ENCODE measurements at regions not wholly inside any gene's neighbourhood (a gene's known extent, or its start where the extent isn't known, plus 50 kb on each side); places are given as distances from the start of the nearest gene placed in this dataset.

DNA sequence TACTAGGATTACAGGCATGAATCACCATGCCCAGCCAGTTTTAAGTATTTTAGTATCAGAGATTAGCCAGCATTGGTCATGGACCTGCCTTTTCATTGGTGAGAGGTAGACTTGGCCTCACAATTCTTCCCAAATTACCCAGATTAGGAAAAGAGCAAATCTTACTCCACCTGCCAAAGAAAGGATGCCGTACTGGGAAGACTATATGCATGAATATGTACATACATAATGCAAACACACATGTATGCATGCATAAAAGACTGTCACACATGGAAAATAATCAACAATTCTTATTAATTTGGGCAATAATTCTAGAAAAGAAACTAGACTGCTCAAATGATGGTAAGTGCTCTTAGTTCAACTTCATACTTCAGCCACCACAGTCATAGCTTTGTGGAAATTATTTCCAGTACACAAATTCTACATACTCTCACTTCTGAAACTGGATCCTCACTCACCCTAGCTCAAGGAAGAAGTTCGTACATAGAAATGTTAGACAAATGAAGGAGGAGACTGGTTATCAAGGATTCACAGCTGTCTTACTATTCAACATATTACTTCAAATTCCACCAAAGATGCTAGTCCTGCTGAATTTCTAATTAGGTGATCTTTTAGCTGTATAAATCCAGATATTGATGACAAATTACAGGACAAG lies 73.7 kb downstream of the MINAR2 start:
- no peak for TF ChIP-seq POLR2A (IDR thresholded peaks at IDR 0.05)
- TF ChIP-seq, protein P1, sequence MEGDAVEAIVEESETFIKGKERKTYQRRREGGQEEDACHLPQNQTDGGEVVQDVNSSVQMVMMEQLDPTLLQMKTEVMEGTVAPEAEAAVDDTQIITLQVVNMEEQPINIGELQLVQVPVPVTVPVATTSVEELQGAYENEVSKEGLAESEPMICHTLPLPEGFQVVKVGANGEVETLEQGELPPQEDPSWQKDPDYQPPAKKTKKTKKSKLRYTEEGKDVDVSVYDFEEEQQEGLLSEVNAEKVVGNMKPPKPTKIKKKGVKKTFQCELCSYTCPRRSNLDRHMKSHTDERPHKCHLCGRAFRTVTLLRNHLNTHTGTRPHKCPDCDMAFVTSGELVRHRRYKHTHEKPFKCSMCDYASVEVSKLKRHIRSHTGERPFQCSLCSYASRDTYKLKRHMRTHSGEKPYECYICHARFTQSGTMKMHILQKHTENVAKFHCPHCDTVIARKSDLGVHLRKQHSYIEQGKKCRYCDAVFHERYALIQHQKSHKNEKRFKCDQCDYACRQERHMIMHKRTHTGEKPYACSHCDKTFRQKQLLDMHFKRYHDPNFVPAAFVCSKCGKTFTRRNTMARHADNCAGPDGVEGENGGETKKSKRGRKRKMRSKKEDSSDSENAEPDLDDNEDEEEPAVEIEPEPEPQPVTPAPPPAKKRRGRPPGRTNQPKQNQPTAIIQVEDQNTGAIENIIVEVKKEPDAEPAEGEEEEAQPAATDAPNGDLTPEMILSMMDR (IDR thresholded peaks at IDR 0.05) = no peak
- TF ChIP-seq POLR2AphosphoS5 (IDR thresholded peaks at IDR 0.05; ENCODE audit: insufficient read depth in 1 of 2, low read depth in 1 of 2) = no peak
- H3K4me1 ChIP-seq = no peaks in the 10 kb centered on the region
- DNase-seq (ENCODE audit: extremely low spot score in 2 of 2) = no peak
- H3K27ac ChIP-seq = no peak overlapping the region
- H3K4me3 ChIP-seq = no peak overlapping the region
- intact Hi-C loops (cut with DNase I) = no loop called here
- no peaks in the 10 kb centered on the region for H3K36me3 ChIP-seq
- H3K9me3 ChIP-seq = no peaks in the 10 kb centered on the region
- no peaks in the 10 kb centered on the region for H3K27me3 ChIP-seq

DNA sequence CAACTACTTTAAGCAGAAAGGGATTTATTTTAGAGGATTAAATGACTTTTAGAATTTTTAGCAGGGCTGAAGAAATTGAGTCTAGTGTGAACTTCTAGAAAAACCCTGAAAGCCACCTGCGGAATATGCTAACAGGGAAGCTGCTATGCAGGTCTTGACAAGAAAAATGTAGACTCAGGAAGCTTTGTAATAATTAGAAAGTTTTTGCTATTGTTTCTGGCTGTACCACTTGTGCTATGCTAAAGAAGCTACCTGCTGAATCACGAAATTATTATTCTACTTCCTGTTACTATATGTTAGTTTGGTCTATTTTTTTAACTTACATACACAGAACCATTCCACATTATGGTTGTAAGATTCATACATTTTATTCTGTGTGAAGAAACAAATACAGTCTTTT lies 74.0 kb upstream of the CHSY3 start:
- H3K36me3 ChIP-seq = no peaks in the 10 kb centered on the region
- no peak for DNase-seq (ENCODE audit: extremely low spot score in 2 of 2)
- no peaks in the 10 kb centered on the region for H3K4me1 ChIP-seq
- H3K27ac ChIP-seq = no peak overlapping the region
- no peaks in the 10 kb centered on the region for H3K27me3 ChIP-seq
- intact Hi-C loops (cut with DNase I) = no loop called here
- TF ChIP-seq POLR2A (IDR thresholded peaks at IDR 0.05) = no peak
- no peak for TF ChIP-seq POLR2AphosphoS5 (IDR thresholded peaks at IDR 0.05; ENCODE audit: insufficient read depth in 1 of 2, low read depth in 1 of 2)
- TF ChIP-seq, protein P1 (IDR thresholded peaks at IDR 0.05) = no peak
- no peaks in the 10 kb centered on the region for H3K9me3 ChIP-seq
- no peak overlapping the region for H3K4me3 ChIP-seq

DNA sequence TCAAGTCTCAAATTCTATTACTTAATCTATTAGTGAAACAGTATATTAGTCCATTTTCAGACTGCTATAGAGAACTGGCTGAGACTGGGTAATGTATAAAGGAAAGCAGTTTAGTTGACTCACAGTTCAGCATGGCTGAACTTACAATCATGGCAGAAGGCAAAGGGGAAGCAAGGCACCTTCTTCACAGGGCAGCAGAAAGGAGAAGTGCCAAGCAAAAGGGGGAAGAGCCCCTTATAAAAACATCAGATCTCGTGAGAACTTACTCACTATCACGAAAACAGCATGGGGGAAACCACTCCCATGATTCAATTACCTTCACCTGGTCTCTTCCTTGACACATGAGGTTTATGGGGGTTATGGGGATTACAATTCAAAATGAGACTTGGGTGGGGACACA lies 67.9 kb upstream of the CHSY3 start:
- H3K9me3 ChIP-seq = no peaks in the 10 kb centered on the region
- H3K27me3 ChIP-seq = no peaks in the 10 kb centered on the region
- no peak for DNase-seq (ENCODE audit: extremely low spot score in 2 of 2)
- no peak overlapping the region for H3K27ac ChIP-seq
- intact Hi-C loops (cut with DNase I) = no loop called here
- H3K36me3 ChIP-seq = no peaks in the 10 kb centered on the region
- TF ChIP-seq POLR2A (IDR thresholded peaks at IDR 0.05) (no peak), POLR2AphosphoS5 (IDR thresholded peaks at IDR 0.05; ENCODE audit: insufficient read depth in 1 of 2, low read depth in 1 of 2) (no peak)
- TF ChIP-seq, protein P1 (IDR thresholded peaks at IDR 0.05) = no peak
- H3K4me1 ChIP-seq = no peaks in the 10 kb centered on the region
- H3K4me3 ChIP-seq = no peak overlapping the region

DNA sequence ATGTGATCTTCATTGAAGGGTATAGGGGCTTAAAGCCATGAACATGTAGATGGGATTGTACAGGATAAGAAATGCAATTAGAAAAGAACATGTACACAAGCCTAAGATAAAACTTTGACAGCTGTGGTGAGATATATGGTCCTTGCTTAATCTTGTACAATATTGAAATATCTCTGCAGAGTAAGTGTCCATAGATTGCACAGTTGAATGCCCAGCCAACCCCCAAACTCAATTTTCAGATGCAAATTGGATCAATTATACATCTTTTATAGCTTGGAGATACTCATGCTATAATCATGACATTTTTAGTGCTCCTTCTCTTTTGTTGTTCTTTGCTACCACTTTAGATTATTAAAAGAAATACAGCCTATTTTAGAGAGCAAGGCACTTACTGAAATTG lies 59.5 kb upstream of the CHSY3 start:
- no peak overlapping the region for H3K27ac ChIP-seq
- H3K36me3 ChIP-seq = no peaks in the 10 kb centered on the region
- no peaks in the 10 kb centered on the region for H3K27me3 ChIP-seq
- no peak overlapping the region for H3K4me3 ChIP-seq
- intact Hi-C loops (cut with DNase I) = no loop called here
- TF ChIP-seq, protein P1 (IDR thresholded peaks at IDR 0.05) = no peak
- TF ChIP-seq POLR2A (IDR thresholded peaks at IDR 0.05) (no peak), POLR2AphosphoS5 (IDR thresholded peaks at IDR 0.05; ENCODE audit: insufficient read depth in 1 of 2, low read depth in 1 of 2) (no peak)
- H3K9me3 ChIP-seq = no peaks in the 10 kb centered on the region
- DNase-seq (ENCODE audit: extremely low spot score in 2 of 2) = no peak
- no peaks in the 10 kb centered on the region for H3K4me1 ChIP-seq

DNA sequence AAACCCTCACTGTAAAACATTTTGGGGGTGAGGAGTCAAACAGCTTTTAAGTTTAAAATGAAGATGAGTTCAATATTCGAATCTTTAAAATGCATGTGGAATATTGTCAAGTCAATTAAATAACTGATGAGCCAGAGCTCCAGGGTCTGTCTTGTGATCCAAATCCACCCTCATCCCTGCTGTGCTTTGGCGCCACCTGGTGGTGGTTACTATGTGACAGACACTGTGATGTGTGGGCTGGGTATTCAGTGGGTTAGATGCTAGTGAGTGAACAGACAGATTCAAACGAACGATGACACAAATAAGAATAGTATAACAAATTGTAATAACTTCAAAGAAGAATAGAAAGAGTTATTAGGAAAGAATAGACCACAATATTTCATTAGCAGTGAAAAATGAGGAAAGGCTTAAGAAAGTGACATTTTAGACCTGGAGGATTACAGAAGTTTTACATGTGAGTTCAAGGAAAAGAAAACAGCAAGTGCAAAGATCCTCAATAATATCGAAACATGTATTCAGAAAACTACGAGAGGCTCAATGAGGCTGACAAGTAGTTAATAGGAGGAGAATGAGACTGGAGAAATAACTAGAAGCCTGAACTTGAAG lies 51.4 kb upstream of the CHSY3 start:
- H3K9me3 ChIP-seq = no peaks in the 10 kb centered on the region
- TF ChIP-seq POLR2A (IDR thresholded peaks at IDR 0.05) (no peak), POLR2AphosphoS5 (IDR thresholded peaks at IDR 0.05; ENCODE audit: insufficient read depth in 1 of 2, low read depth in 1 of 2) (no peak)
- TF ChIP-seq, protein P1 (IDR thresholded peaks at IDR 0.05) = peak; percentile 61 to 66 (median 66)
- H3K4me3 ChIP-seq = no peak overlapping the region
- no peak overlapping the region for H3K27ac ChIP-seq
- no peaks in the 10 kb centered on the region for H3K36me3 ChIP-seq
- DNase-seq (ENCODE audit: extremely low spot score in 2 of 2) = no peak
- intact Hi-C loops (cut with DNase I) = no loop called here
- no peaks in the 10 kb centered on the region for H3K27me3 ChIP-seq
- no peaks in the 10 kb centered on the region for H3K4me1 ChIP-seq

Data from vagina (tissue), 2 donors.